ENCODE measurements at regions not wholly inside any gene's neighbourhood (a gene's known extent, or its start where the extent isn't known, plus 50 kb on each side); places are given as distances from the start of the nearest gene placed in this dataset.

DNA sequence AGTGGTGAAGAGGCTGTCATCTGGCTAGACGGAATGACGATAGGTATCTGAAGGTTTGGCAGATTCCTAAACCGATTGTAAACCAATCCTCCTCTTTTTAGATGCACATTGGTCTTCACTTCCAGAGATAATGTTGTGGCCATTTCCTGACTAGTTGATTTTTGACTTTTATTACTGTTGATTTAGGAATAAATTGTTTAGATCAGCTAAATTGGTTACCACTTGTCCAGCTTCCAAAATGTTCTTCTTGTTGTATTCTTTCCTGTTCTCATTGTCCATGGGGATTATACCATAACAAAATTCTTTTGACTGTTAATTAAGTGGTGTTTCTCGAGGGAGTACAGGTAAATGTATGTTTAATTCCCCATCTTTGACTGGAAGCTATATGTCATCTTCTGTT, 119.7 kb downstream of the MACROH2A1 start:
- Histone ChIP-seq H3K4ac (ENCODE audit: low read depth, low read length) (no peak overlapping the region), H2BK120ac (ENCODE audit: low read depth, low read length) (no peak overlapping the region), H2AK5ac (ENCODE audit: low read length) (no peak overlapping the region), H3K56ac (ENCODE audit: low read length) (no peak overlapping the region), H3K18ac (ENCODE audit: low read length) (no peak overlapping the region), H3K9ac (ENCODE audit: low read length) (no peak overlapping the region), H2BK15ac (replicated peaks; ENCODE audit: low read depth) (no peak overlapping the region), H3K27me3 (ENCODE audit: insufficient read depth, low read length, poor library complexity) (no peaks in the 10 kb centered on the region), H2BK5ac (ENCODE audit: low read length) (no peak overlapping the region), H3K27ac (ENCODE audit: low read depth, low read length) (no peak overlapping the region), H3K4me3 (ENCODE audit: low read length) (no peak overlapping the region), H3K79me1 (ENCODE audit: low read length) (no peaks in the 10 kb centered on the region), H4K5ac (ENCODE audit: low read length) (no peak overlapping the region), H4K8ac (ENCODE audit: low read depth, low read length) (no peak overlapping the region), H3K36me3 (ENCODE audit: control insufficient read depth, insufficient read depth, low read length) (no peaks in the 10 kb centered on the region), H3K4me1 (ENCODE audit: control insufficient read depth, low read depth, low read length) (no peaks in the 10 kb centered on the region), H3K23ac (ENCODE audit: low read length) (no peak overlapping the region), H3K79me2 (ENCODE audit: control insufficient read depth, insufficient read depth, low read length) (no peaks in the 10 kb centered on the region), H3K4me2 (ENCODE audit: low read length) (no peak overlapping the region)
- DNase-seq: no peak
- WGBS (ENCODE audit: extremely low coverage, insufficient coverage, low lambda C conversion rate): no CpG with 5 or more reads among the region's 4 CpGs

DNA sequence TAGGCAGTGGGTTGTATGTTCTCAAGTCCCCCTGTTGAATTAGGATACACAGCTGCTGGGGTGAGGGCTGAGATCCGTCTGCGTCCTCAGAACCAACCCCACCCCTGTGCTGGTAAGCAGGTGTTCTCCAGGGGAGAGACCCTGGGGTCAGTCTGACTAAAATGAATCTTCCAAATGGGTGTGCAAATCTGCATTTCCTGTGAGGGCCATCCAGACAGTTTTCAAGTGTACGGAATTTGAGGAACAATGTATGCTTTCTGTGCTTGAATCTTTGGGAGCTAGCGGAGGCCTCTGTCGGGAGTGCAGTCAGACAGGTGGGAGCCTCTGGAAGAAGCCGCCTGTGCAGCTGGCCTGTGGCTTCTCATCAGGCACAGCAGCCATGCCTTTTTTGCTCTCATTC, 122.9 kb downstream of the MACROH2A1 start:
- Histone ChIP-seq H2BK120ac (ENCODE audit: low read depth, low read length) (no peak overlapping the region), H3K79me1 (ENCODE audit: low read length) (no peaks in the 10 kb centered on the region), H3K79me2 (ENCODE audit: control insufficient read depth, insufficient read depth, low read length) (no peaks in the 10 kb centered on the region), H3K18ac (ENCODE audit: low read length) (no peak overlapping the region), H2BK5ac (ENCODE audit: low read length) (no peak overlapping the region), H3K4me2 (ENCODE audit: low read length) (no peak overlapping the region), H4K5ac (ENCODE audit: low read length) (no peak overlapping the region), H3K4me3 (ENCODE audit: low read length) (no peak overlapping the region), H3K4ac (ENCODE audit: low read depth, low read length) (no peak overlapping the region), H2AK5ac (ENCODE audit: low read length) (no peak overlapping the region), H4K8ac (ENCODE audit: low read depth, low read length) (no peak overlapping the region), H3K36me3 (ENCODE audit: control insufficient read depth, insufficient read depth, low read length) (no peaks in the 10 kb centered on the region), H3K4me1 (ENCODE audit: control insufficient read depth, low read depth, low read length) (no peaks in the 10 kb centered on the region), H3K56ac (ENCODE audit: low read length) (no peak overlapping the region), H3K27ac (ENCODE audit: low read depth, low read length) (no peak overlapping the region), H3K23ac (ENCODE audit: low read length) (no peak overlapping the region), H3K9ac (ENCODE audit: low read length) (no peak overlapping the region), H2BK15ac (replicated peaks; ENCODE audit: low read depth) (no peak overlapping the region), H3K27me3 (ENCODE audit: insufficient read depth, low read length, poor library complexity) (no peaks in the 10 kb centered on the region)
- WGBS (ENCODE audit: extremely low coverage, insufficient coverage, low lambda C conversion rate): no CpG with 5 or more reads among the region's 6 CpGs
- DNase-seq: no peak

GRCh38 chr5:135273212-135273611, 125.8 kb downstream of the MACROH2A1 start:
- Histone ChIP-seq H3K56ac (ENCODE audit: low read length) (no peak overlapping the region), H3K36me3 (ENCODE audit: control insufficient read depth, insufficient read depth, low read length) (no peaks in the 10 kb centered on the region), H3K18ac (ENCODE audit: low read length) (no peak overlapping the region), H3K9ac (ENCODE audit: low read length) (no peak overlapping the region), H2AK5ac (ENCODE audit: low read length) (no peak overlapping the region), H3K79me2 (ENCODE audit: control insufficient read depth, insufficient read depth, low read length) (no peaks in the 10 kb centered on the region), H3K4ac (ENCODE audit: low read depth, low read length) (no peak overlapping the region), H2BK5ac (ENCODE audit: low read length) (no peak overlapping the region), H3K27me3 (ENCODE audit: insufficient read depth, low read length, poor library complexity) (no peaks in the 10 kb centered on the region), H2BK15ac (replicated peaks; ENCODE audit: low read depth) (no peak overlapping the region), H3K23ac (ENCODE audit: low read length) (no peak overlapping the region), H3K4me1 (ENCODE audit: control insufficient read depth, low read depth, low read length) (no peaks in the 10 kb centered on the region), H3K4me2 (ENCODE audit: low read length) (no peak overlapping the region), H3K79me1 (ENCODE audit: low read length) (no peaks in the 10 kb centered on the region), H3K27ac (ENCODE audit: low read depth, low read length) (no peak overlapping the region), H4K5ac (ENCODE audit: low read length) (no peak overlapping the region), H3K4me3 (ENCODE audit: low read length) (no peak overlapping the region), H2BK120ac (ENCODE audit: low read depth, low read length) (no peak overlapping the region), H4K8ac (ENCODE audit: low read depth, low read length) (no peak overlapping the region)
- WGBS (ENCODE audit: extremely low coverage, insufficient coverage, low lambda C conversion rate): no CpG with 5 or more reads among the region's 2 CpGs
- DNase-seq: no peak

- no peaks in the 10 kb centered on the region for H3K79me1 ChIP-seq (ENCODE audit: low read length)
- H2AK5ac ChIP-seq (ENCODE audit: low read length): no peak overlapping the region
- H4K5ac ChIP-seq (ENCODE audit: low read length): no peak overlapping the region
- no peak overlapping the region for H3K4ac ChIP-seq (ENCODE audit: low read depth, low read length)
- H3K23ac ChIP-seq (ENCODE audit: low read length): no peak overlapping the region
- no peak overlapping the region for H3K18ac ChIP-seq (ENCODE audit: low read length)
- H3K9ac ChIP-seq (ENCODE audit: low read length): no peak overlapping the region
- WGBS (ENCODE audit: extremely low coverage, insufficient coverage, low lambda C conversion rate): no CpG with 5 or more reads among the region's 11 CpGs
- H3K4me1 ChIP-seq (ENCODE audit: control insufficient read depth, low read depth, low read length): no peaks in the 10 kb centered on the region
- H3K36me3 ChIP-seq (ENCODE audit: control insufficient read depth, insufficient read depth, low read length): no peaks in the 10 kb centered on the region
- H2BK120ac ChIP-seq (ENCODE audit: low read depth, low read length): no peak overlapping the region
- H4K8ac ChIP-seq (ENCODE audit: low read depth, low read length): no peak overlapping the region
- no peak overlapping the region for H3K27ac ChIP-seq (ENCODE audit: low read depth, low read length)
- no peak for DNase-seq
- H3K4me2 ChIP-seq (ENCODE audit: low read length): no peak overlapping the region
- no peaks in the 10 kb centered on the region for H3K79me2 ChIP-seq (ENCODE audit: control insufficient read depth, insufficient read depth, low read length)
- no peak overlapping the region for H3K4me3 ChIP-seq (ENCODE audit: low read length)
- no peak overlapping the region for H2BK15ac ChIP-seq (replicated peaks; ENCODE audit: low read depth)
- H3K27me3 ChIP-seq (ENCODE audit: insufficient read depth, low read length, poor library complexity): no peaks in the 10 kb centered on the region
- no peak overlapping the region for H3K56ac ChIP-seq (ENCODE audit: low read length)
- H2BK5ac ChIP-seq (ENCODE audit: low read length): no peak overlapping the region
These were observed 126.7 kb downstream of the MACROH2A1 start for GRCh38 chr5:135272311-135272805.

DNA sequence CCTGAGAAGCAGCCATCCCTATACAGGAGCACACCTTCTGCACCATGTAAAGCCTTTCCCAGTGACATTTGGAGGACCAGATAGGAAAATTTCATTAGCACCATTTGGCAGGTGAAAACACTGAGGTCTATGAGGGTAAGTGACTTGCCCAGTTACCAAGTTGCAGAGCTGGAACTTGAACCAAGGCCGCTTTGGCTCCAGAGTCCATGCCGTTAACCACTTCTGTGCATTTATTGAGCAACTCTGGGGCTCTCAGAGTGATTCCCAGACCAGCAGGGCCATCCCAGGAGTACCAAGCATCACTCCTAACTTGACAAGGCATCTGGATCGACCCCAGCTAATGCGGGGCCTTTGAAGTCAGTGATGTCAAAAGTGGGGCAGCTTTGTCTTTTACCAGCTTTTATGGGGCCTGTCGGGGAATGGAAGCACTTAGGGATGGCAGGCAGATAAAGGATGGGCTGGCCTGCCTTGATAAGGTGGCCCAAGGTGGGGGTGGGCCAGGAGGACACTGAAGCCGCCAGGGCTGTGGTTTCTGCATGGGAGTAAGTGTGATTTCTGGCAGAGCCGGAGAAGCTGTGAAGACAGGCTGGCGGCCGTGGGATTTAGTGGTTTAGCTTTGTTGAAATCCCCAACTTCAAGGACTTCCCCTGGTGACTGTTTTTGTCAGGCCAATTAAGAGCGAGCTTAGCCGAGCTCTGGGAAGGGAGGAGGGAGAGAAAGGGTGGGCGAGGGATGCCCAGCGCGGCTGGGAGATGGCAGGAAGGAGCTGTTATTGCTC, 127.3 kb downstream of the MACROH2A1 start:
- no peak overlapping the region for H3K9ac ChIP-seq (ENCODE audit: low read length)
- no peak overlapping the region for H3K4me3 ChIP-seq (ENCODE audit: low read length)
- H2AK5ac ChIP-seq (ENCODE audit: low read length): no peak overlapping the region
- H2BK120ac ChIP-seq (ENCODE audit: low read depth, low read length): no peak overlapping the region
- no CpG with 5 or more reads among the region's 14 CpGs for WGBS (ENCODE audit: extremely low coverage, insufficient coverage, low lambda C conversion rate)
- no peak overlapping the region for H2BK15ac ChIP-seq (replicated peaks; ENCODE audit: low read depth)
- H3K27me3 ChIP-seq (ENCODE audit: insufficient read depth, low read length, poor library complexity): no peaks in the 10 kb centered on the region
- H3K18ac ChIP-seq (ENCODE audit: low read length): no peak overlapping the region
- no peak overlapping the region for H3K27ac ChIP-seq (ENCODE audit: low read depth, low read length)
- no peaks in the 10 kb centered on the region for H3K79me2 ChIP-seq (ENCODE audit: control insufficient read depth, insufficient read depth, low read length)
- H3K23ac ChIP-seq (ENCODE audit: low read length): no peak overlapping the region
- H3K4me2 ChIP-seq (ENCODE audit: low read length): no peak overlapping the region
- H4K8ac ChIP-seq (ENCODE audit: low read depth, low read length): no peak overlapping the region
- no peak overlapping the region for H3K56ac ChIP-seq (ENCODE audit: low read length)
- no peaks in the 10 kb centered on the region for H3K4me1 ChIP-seq (ENCODE audit: control insufficient read depth, low read depth, low read length)
- no peak overlapping the region for H4K5ac ChIP-seq (ENCODE audit: low read length)
- no peak overlapping the region for H2BK5ac ChIP-seq (ENCODE audit: low read length)
- no peak overlapping the region for H3K4ac ChIP-seq (ENCODE audit: low read depth, low read length)
- peak; percentile 67 for DNase-seq
- no peaks in the 10 kb centered on the region for H3K36me3 ChIP-seq (ENCODE audit: control insufficient read depth, insufficient read depth, low read length)
- H3K79me1 ChIP-seq (ENCODE audit: low read length): no peaks in the 10 kb centered on the region
